Astrocyte (in vitro differentiated cells and primary cell): ENCODE measurements at regions not wholly inside any gene's neighbourhood (a gene's known extent, or its start where the extent isn't known, plus 50 kb on each side); places are given as distances from the start of the nearest gene placed in this dataset.
A peak's percentile ranks its signal among the peaks of the same experiment; 100 is the strongest.
"Not testable (repeated sequence)": the region's sequence is repeated elsewhere in the genome, so short reads cannot be mapped to it uniquely, and the experiment has no call there.

Experiments used
- DNase-seq: peaks from one replicate; pipeline ENCODE4 v3.0.0-alpha.2; 2010; ENCODE audit warnings: low read depth
- FAIRE-seq: peaks from 2 replicates; lab custom pipeline; 2011; peaks lifted over from hg19 to GRCh38; lab: Jason Lieb, UNC
- H2AFZ ChIP-seq: 2 replicates; pipeline ENCODE4 v1.6.0; 2012; ENCODE audit warnings: low read depth, low read length, inconsistent platforms
- H3K27ac ChIP-seq: 2 replicates; pipeline ENCODE4 v1.5.1; 2011; ENCODE audit warnings: low read depth, low read length, inconsistent platforms
- H3K27me3 ChIP-seq: 2 replicates; pipeline ENCODE4 v1.6.0; 2011; ENCODE audit warnings: low read length, inconsistent platforms; ENCODE audit not compliant: insufficient read depth
- H3K36me3 ChIP-seq: 2 replicates; pipeline ENCODE4 v1.5.1; 2011; ENCODE audit warnings: low read length, inconsistent platforms; ENCODE audit not compliant: insufficient read depth
- H3K4me1 ChIP-seq: 2 replicates; pipeline ENCODE4 v1.5.1; 2011; ENCODE audit warnings: low read length, inconsistent platforms; ENCODE audit not compliant: insufficient read depth
- H3K4me2 ChIP-seq: 2 replicates; pipeline ENCODE4 v1.6.0; 2012; ENCODE audit warnings: low read length, inconsistent platforms
- H3K4me3 ChIP-seq: 2 replicates; pipeline ENCODE4 v1.5.1; 2011; ENCODE audit warnings: low read depth, mild to moderate bottlenecking, low read length, inconsistent platforms; ENCODE audit not compliant: insufficient read depth
- H3K79me2 ChIP-seq: 2 replicates; pipeline ENCODE4 v1.6.0; 2012; ENCODE audit warnings: mild to moderate bottlenecking, low read length, inconsistent platforms; ENCODE audit not compliant: insufficient read depth
- H3K9ac ChIP-seq: 2 replicates; pipeline ENCODE4 v1.6.0; 2012; ENCODE audit warnings: mild to moderate bottlenecking, low read length, inconsistent platforms
- H3K9me3 ChIP-seq: 2 replicates; pipeline ENCODE4 v1.5.1; 2012; ENCODE audit warnings: low read depth, mild to moderate bottlenecking, low read length, inconsistent platforms; ENCODE audit not compliant: insufficient read depth
- H4K20me1 ChIP-seq: 2 replicates; pipeline ENCODE4 v1.6.0; 2012; ENCODE audit warnings: low read length, inconsistent platforms; ENCODE audit not compliant: insufficient read depth
- H3K27ac Mint-ChIP-seq: one replicate; pipeline ENCODE4 v1.8.0; 2021; ENCODE audit warnings: mild to moderate bottlenecking, mixed read lengths; ENCODE audit not compliant: unreplicated experiment
- H3K27me3 Mint-ChIP-seq: one replicate; pipeline ENCODE4 v1.8.0; 2021; ENCODE audit warnings: low read depth, mixed read lengths; ENCODE audit not compliant: unreplicated experiment
- H3K36me3 Mint-ChIP-seq: one replicate; pipeline ENCODE4 v1.8.0; 2021; ENCODE audit warnings: low read depth, mixed read lengths; ENCODE audit not compliant: unreplicated experiment
- H3K4me1 Mint-ChIP-seq: one replicate; pipeline ENCODE4 v1.8.0; 2021; ENCODE audit warnings: low read depth, mixed read lengths; ENCODE audit not compliant: unreplicated experiment
- H3K4me3 Mint-ChIP-seq: one replicate; pipeline ENCODE4 v1.8.0; 2021; ENCODE audit warnings: mild to moderate bottlenecking, moderate library complexity, mixed read lengths; ENCODE audit not compliant: unreplicated experiment
- H3K9me3 Mint-ChIP-seq: one replicate; pipeline ENCODE4 v1.8.0; 2021; ENCODE audit warnings: mild to moderate bottlenecking, mixed read lengths; ENCODE audit not compliant: unreplicated experiment
- CTCF ChIP-seq: IDR thresholded peaks from 2 replicates; pipeline ENCODE4 v1.5.1; 2011; ENCODE audit warnings: low read depth, mild to moderate bottlenecking, inconsistent platforms, low read length, moderate library complexity; ENCODE audit not compliant: insufficient read depth
- EZH2 ChIP-seq: IDR thresholded peaks from 2 replicates; pipeline ENCODE4 v1.6.1; 2012; ENCODE audit warnings: mild to moderate bottlenecking, low read length, inconsistent platforms; ENCODE audit not compliant: insufficient read depth

GRCh38 chrX:106283841-106284240 is 115.7 kb downstream of the PWWP3B start:
- no peaks in the 10 kb centered on the region for H3K36me3 ChIP-seq
- H4K20me1 ChIP-seq, result no peaks in the 10 kb centered on the region
- no peaks in the 10 kb centered on the region for H3K36me3 Mint-ChIP-seq
- FAIRE-seq (peak; percentile 72), DNase-seq (no peak)
- H2AFZ ChIP-seq, result no peak overlapping the region
- H3K4me3 Mint-ChIP-seq, result no peak overlapping the region
- no peak overlapping the region for H3K27ac Mint-ChIP-seq
- H3K4me3 ChIP-seq, result no peak overlapping the region
- no peaks in the 10 kb centered on the region for H3K4me1 Mint-ChIP-seq
- TF ChIP-seq EZH2 (no peak), CTCF (no peak)
- no peaks in the 10 kb centered on the region for H3K79me2 ChIP-seq
- no peak overlapping the region for H3K4me2 ChIP-seq
- no peaks in the 10 kb centered on the region for H3K9me3 ChIP-seq
- H3K9me3 Mint-ChIP-seq, result no peaks in the 10 kb centered on the region
- H3K27me3 ChIP-seq, result no peaks in the 10 kb centered on the region
- no peak overlapping the region for H3K9ac ChIP-seq
- peaks cover 8% of the 10 kb centered on the region for H3K4me1 ChIP-seq
- no peaks in the 10 kb centered on the region for H3K27me3 Mint-ChIP-seq
- H3K27ac ChIP-seq, result no peak overlapping the region

GRCh38 chrX:106284431-106285025 is 116.4 kb downstream of the PWWP3B start:
- Histone ChIP-seq H4K20me1 (no peaks in the 10 kb centered on the region), H3K27ac (no peak overlapping the region), H3K4me1 (peaks cover 8% of the 10 kb centered on the region), H3K4me3 (no peak overlapping the region), H3K9ac (no peak overlapping the region), H3K4me2 (no peak overlapping the region), H3K36me3 (no peaks in the 10 kb centered on the region), H3K9me3 (no peaks in the 10 kb centered on the region), H3K79me2 (no peaks in the 10 kb centered on the region), H2AFZ (no peak overlapping the region), H3K27me3 (no peaks in the 10 kb centered on the region)
- FAIRE-seq (peak; percentile 37), DNase-seq (no peak)
- no peak for TF ChIP-seq CTCF
- no peak overlapping the region for H3K27ac Mint-ChIP-seq
- no peaks in the 10 kb centered on the region for H3K36me3 Mint-ChIP-seq
- H3K9me3 Mint-ChIP-seq, result no peaks in the 10 kb centered on the region
- no peaks in the 10 kb centered on the region for H3K27me3 Mint-ChIP-seq
- H3K4me1 Mint-ChIP-seq, result no peaks in the 10 kb centered on the region
- H3K4me3 Mint-ChIP-seq, result no peak overlapping the region

- Histone ChIP-seq H3K4me1 (peaks cover 8% of the 10 kb centered on the region), H2AFZ (no peak overlapping the region), H3K4me3 (no peak overlapping the region), H3K79me2 (no peaks in the 10 kb centered on the region), H3K9me3 (no peaks in the 10 kb centered on the region), H4K20me1 (no peaks in the 10 kb centered on the region), H3K36me3 (no peaks in the 10 kb centered on the region), H3K27ac (peak overlapping the region; percentile 52), H3K9ac (peak overlapping the region; percentile 48), H3K4me2 (peak overlapping the region; percentile 6), H3K27me3 (no peaks in the 10 kb centered on the region)
- FAIRE-seq, result no peak
- DNase-seq, result peak; percentile 62
- H3K36me3 Mint-ChIP-seq, result no peaks in the 10 kb centered on the region
- H3K4me3 Mint-ChIP-seq, result no peak overlapping the region
- TF ChIP-seq EZH2 (no peak), CTCF (no peak)
- H3K27ac Mint-ChIP-seq, result no peak overlapping the region
- no peaks in the 10 kb centered on the region for H3K4me1 Mint-ChIP-seq
- H3K27me3 Mint-ChIP-seq, result no peaks in the 10 kb centered on the region
- no peaks in the 10 kb centered on the region for H3K9me3 Mint-ChIP-seq
Observed at GRCh38 chrX:106286053-106286650, 118.0 kb downstream of the PWWP3B start.

- H3K9ac ChIP-seq, H3K4me1 Mint-ChIP-seq, H3K36me3 ChIP-seq, FAIRE-seq, H3K79me2 ChIP-seq, H3K27ac ChIP-seq, H3K36me3 Mint-ChIP-seq, H3K27me3 Mint-ChIP-seq, H2AFZ ChIP-seq, H3K4me2 ChIP-seq, H4K20me1 ChIP-seq, H3K9me3 Mint-ChIP-seq, H3K4me3 ChIP-seq, H3K9me3 ChIP-seq, H3K27ac Mint-ChIP-seq, H3K4me1 ChIP-seq, H3K4me3 Mint-ChIP-seq, DNase-seq, H3K27me3 ChIP-seq: not testable (repeated sequence)
Observed at GRCh38 chrX:106290778-106291177, 122.7 kb downstream of the PWWP3B start.
